ENCODE measurements at regions not wholly inside any gene's neighbourhood (a gene's known extent, or its start where the extent isn't known, plus 50 kb on each side); places are given as distances from the start of the nearest gene placed in this dataset.
"Not testable (repeated sequence)": the region's sequence is repeated elsewhere in the genome, so short reads cannot be mapped to it uniquely, and the experiment has no call there.

- in situ Hi-C loops (cut with HindIII; ENCODE audit: low sequenced_read_pairs): no loop called here
- H3K4me3 ChIP-seq (ENCODE audit: low read depth, low read length): no peak overlapping the region
- TF ChIP-seq CTCF (IDR thresholded peaks at IDR 0.05; ENCODE audit: low read depth, low read length): no peak
- no peak for DNase-seq (ENCODE audit: low read depth, low spot score)
These were observed 600.4 kb upstream of the CPXCR1 start for GRCh38 chrX:88146577-88146976.

GRCh38 chrX:88170553-88170952 lies 576.5 kb upstream of the CPXCR1 start:
- DNase-seq (ENCODE audit: low read depth, low spot score): no peak
- no peak for TF ChIP-seq CTCF (IDR thresholded peaks at IDR 0.05; ENCODE audit: low read depth, low read length)
- in situ Hi-C loops (cut with HindIII; ENCODE audit: low sequenced_read_pairs): no loop called here
- no peak overlapping the region for H3K4me3 ChIP-seq (ENCODE audit: low read depth, low read length)

- H3K4me3 ChIP-seq (ENCODE audit: low read depth, low read length); DNase-seq (ENCODE audit: low read depth, low spot score); in situ Hi-C loops (cut with HindIII; ENCODE audit: low sequenced_read_pairs): not testable (repeated sequence)
These were observed 573.0 kb upstream of the CPXCR1 start for GRCh38 chrX:88173932-88174440.

- no peak for DNase-seq (ENCODE audit: low read depth, low spot score)
- in situ Hi-C loops (cut with HindIII; ENCODE audit: low sequenced_read_pairs): no loop called here
- no peak for TF ChIP-seq CTCF (IDR thresholded peaks at IDR 0.05; ENCODE audit: low read depth, low read length)
- H3K4me3 ChIP-seq (ENCODE audit: low read depth, low read length): no peak overlapping the region
These were observed 544.9 kb upstream of the CPXCR1 start for GRCh38 chrX:88202149-88202548.

GRCh38 chrX:88244066-88244465 lies 503.0 kb upstream of the CPXCR1 start:
- TF ChIP-seq CTCF (IDR thresholded peaks at IDR 0.05; ENCODE audit: low read depth, low read length): no peak
- no peak for DNase-seq (ENCODE audit: low read depth, low spot score)
- in situ Hi-C loops (cut with HindIII; ENCODE audit: low sequenced_read_pairs): no loop called here
- no peak overlapping the region for H3K4me3 ChIP-seq (ENCODE audit: low read depth, low read length)

- in situ Hi-C loops (cut with HindIII; ENCODE audit: low sequenced_read_pairs): no loop called here
- no peak overlapping the region for H3K4me3 ChIP-seq (ENCODE audit: low read depth, low read length)
- no peak for TF ChIP-seq CTCF (IDR thresholded peaks at IDR 0.05; ENCODE audit: low read depth, low read length)
- no peak for DNase-seq (ENCODE audit: low read depth, low spot score)
These were observed 462.2 kb upstream of the CPXCR1 start for GRCh38 chrX:88284844-88285243.

- in situ Hi-C loops (cut with HindIII; ENCODE audit: low sequenced_read_pairs); DNase-seq (ENCODE audit: low read depth, low spot score): not testable (repeated sequence)
These were observed 433.1 kb upstream of the CPXCR1 start for GRCh38 chrX:88313972-88314371.

GRCh38 chrX:88325634-88326033 lies 421.4 kb upstream of the CPXCR1 start:
- TF ChIP-seq CTCF (IDR thresholded peaks at IDR 0.05; ENCODE audit: low read depth, low read length): no peak
- no peak for DNase-seq (ENCODE audit: low read depth, low spot score)
- in situ Hi-C loops (cut with HindIII; ENCODE audit: low sequenced_read_pairs): no loop called here
- H3K4me3 ChIP-seq (ENCODE audit: low read depth, low read length): no peak overlapping the region

More at GRCh38 chrX:88313972-88314371, 433.1 kb upstream of the CPXCR1 start:
- H3K4me3 ChIP-seq (ENCODE audit: low read depth, low read length): not testable (repeated sequence)

All from astrocyte of the spinal cord (primary cell).